EL (cell line): ENCODE measurements at regions not wholly inside any gene's neighbourhood (a gene's known extent, or its start where the extent isn't known, plus 50 kb on each side); places are given as distances from the start of the nearest gene placed in this dataset.
"Not testable (repeated sequence)": the region's sequence is repeated elsewhere in the genome, so short reads cannot be mapped to it uniquely, and the experiment has no call there.

Source experiments
- DNase-seq: peaks from one replicate; pipeline ENCODE4 v3.0.0-alpha.2; 2016

GRCh38 chr5:27477550-27477949, 439.2 kb upstream of the CDH9 start:
- DNase-seq: no peak

GRCh38 chr5:27476356-27476988, 438.1 kb upstream of the CDH9 start:
- no peak for DNase-seq

GRCh38 chr5:27475063-27475462, 436.7 kb upstream of the CDH9 start:
- no peak for DNase-seq

- no peak for DNase-seq
These were observed 436.0 kb upstream of the CDH9 start for GRCh38 chr5:27474395-27474794.

- no peak for DNase-seq
These were observed 435.6 kb upstream of the CDH9 start for GRCh38 chr5:27474047-27474309.

GRCh38 chr5:27473307-27474046, 435.1 kb upstream of the CDH9 start:
- no peak for DNase-seq

- DNase-seq: no peak
These were observed 434.5 kb upstream of the CDH9 start for GRCh38 chr5:27472871-27473270.

- peak; percentile 8 for DNase-seq
These were observed 433.8 kb upstream of the CDH9 start for GRCh38 chr5:27472000-27472763.

- no peak for DNase-seq
These were observed 428.6 kb upstream of the CDH9 start for GRCh38 chr5:27466959-27467358.

- no peak for DNase-seq
These were observed 426.8 kb upstream of the CDH9 start for GRCh38 chr5:27465140-27465539.

- DNase-seq: no peak
These were observed 425.2 kb upstream of the CDH9 start for GRCh38 chr5:27463446-27464149.

- DNase-seq: no peak
These were observed 424.6 kb upstream of the CDH9 start for GRCh38 chr5:27462936-27463335.

GRCh38 chr5:27458287-27458686, 419.9 kb upstream of the CDH9 start:
- DNase-seq: no peak

GRCh38 chr5:27451377-27451776, 413.0 kb upstream of the CDH9 start:
- no peak for DNase-seq

GRCh38 chr5:27450607-27451006, 412.2 kb upstream of the CDH9 start:
- DNase-seq: no peak

GRCh38 chr5:27439383-27439782, 401.0 kb upstream of the CDH9 start:
- not testable (repeated sequence) for DNase-seq

GRCh38 chr5:27437594-27438200, 399.3 kb upstream of the CDH9 start:
- no peak for DNase-seq

GRCh38 chr5:27434335-27434734, 395.9 kb upstream of the CDH9 start:
- DNase-seq: no peak

GRCh38 chr5:27414099-27414498, 375.7 kb upstream of the CDH9 start:
- DNase-seq: no peak

GRCh38 chr5:27412384-27412783, 374.0 kb upstream of the CDH9 start:
- DNase-seq: no peak

GRCh38 chr5:27406020-27406419, 367.6 kb upstream of the CDH9 start:
- DNase-seq: no peak

- peak; percentile 1 for DNase-seq
These were observed 365.0 kb upstream of the CDH9 start for GRCh38 chr5:27403243-27403882.

- DNase-seq: no peak
These were observed 364.4 kb upstream of the CDH9 start for GRCh38 chr5:27402828-27403227.
